ENCODE measurements at regions not wholly inside any gene's neighbourhood (a gene's known extent, or its start where the extent isn't known, plus 50 kb on each side); places are given as distances from the start of the nearest gene placed in this dataset.

DNA sequence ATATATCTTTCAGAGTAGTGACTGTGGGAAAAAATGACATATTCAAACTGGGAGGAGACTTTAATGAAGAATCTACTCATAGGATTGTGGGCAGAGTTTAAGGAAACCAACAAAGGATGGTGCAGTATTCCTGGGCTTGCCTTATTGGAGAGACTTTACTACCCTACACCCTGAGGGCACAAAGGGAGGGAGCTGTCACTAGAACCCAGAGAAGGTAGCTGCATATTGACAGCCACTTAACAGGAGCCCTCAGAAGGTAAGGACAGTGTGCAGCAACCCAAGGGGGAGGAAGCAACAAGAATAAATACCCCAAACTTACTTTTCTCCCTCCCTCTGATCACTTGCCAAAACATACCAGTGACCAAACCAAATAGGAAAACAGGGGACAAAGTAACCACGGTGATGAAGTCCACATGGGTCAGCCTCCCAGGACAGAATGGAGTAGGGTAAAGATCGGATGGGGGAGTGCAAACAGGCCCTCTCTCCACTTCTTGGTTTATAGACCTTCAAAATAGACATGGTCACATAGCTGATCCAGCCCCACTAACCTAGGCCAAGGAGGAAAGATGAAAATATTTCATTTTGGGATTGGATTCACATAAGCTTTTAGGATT, 121.8 kb upstream of the SESN3 start:
- WGBS, 5 donors, result 80 to 92% (median 89%) methylated on average over 2 of the region's 2 CpGs
- H3K27me3 ChIP-seq (replicated peaks in 1 of 7), result no peaks in the 10 kb centered on the region
- H3K4me3 ChIP-seq, result no peak overlapping the region
- no peaks in the 10 kb centered on the region for H3K4me1 ChIP-seq
- H3K36me3 ChIP-seq, result no peaks in the 10 kb centered on the region
- H3K27ac ChIP-seq, result no peak overlapping the region
- no peak for DNase-seq
- intact Hi-C loops (cut with DNase I; ENCODE audit: low total_unique reads), result no loop called here
- TF ChIP-seq POLR2A (IDR thresholded peaks at IDR 0.05), result no peak
- no peak for TF ChIP-seq CTCF (IDR thresholded peaks at IDR 0.05 in 8 of 11, conservative IDR thresholded peaks at IDR 0.05 in 3 of 11)
- TF ChIP-seq POLR2AphosphoS5 (IDR thresholded peaks at IDR 0.05), result no peak
- peaks cover 0 to 14% (median 9%) of the 10 kb centered on the region in 8 donors for H3K9me3 ChIP-seq

DNA sequence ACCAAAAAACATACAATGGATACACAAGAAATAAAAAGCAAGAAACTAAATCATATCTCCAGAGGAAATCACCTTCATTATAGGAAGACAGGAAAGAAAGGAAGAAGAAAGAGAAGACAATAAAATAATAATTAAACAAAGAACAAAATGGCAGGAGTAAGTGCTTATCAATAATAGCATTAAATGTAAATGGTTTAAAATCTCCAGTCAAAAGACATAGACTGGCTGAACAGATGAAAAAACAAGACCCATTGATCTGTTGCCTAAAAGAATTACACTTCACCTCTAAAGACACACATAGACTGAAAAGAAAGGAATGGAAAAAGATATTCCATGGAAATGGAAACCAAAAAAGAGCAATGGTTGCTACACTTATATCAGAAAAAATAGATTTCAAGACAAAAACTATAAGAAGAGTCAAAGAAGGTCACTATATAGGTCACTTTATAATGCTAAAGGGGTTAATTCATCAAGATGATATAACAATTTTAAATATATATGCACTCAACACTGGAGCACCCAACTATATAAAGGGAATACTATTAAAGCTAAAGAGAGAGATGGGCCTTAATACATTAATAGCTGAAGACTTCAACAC, 118.4 kb upstream of the SESN3 start:
- no peak for DNase-seq
- Histone ChIP-seq H3K9me3 (peaks cover 0 to 14% (median 9%) of the 10 kb centered on the region in 8 donors), H3K27me3 (replicated peaks in 1 of 7) (no peaks in the 10 kb centered on the region), H3K4me3 (no peak overlapping the region), H3K27ac (no peak overlapping the region), H3K36me3 (no peaks in the 10 kb centered on the region), H3K4me1 (no peaks in the 10 kb centered on the region)
- intact Hi-C loops (cut with DNase I; ENCODE audit: low total_unique reads), result no loop called here
- no peak for TF ChIP-seq POLR2AphosphoS5 (IDR thresholded peaks at IDR 0.05)
- no peak for TF ChIP-seq CTCF (IDR thresholded peaks at IDR 0.05 in 8 of 11, conservative IDR thresholded peaks at IDR 0.05 in 3 of 11)
- no peak for TF ChIP-seq POLR2A (IDR thresholded peaks at IDR 0.05)

DNA sequence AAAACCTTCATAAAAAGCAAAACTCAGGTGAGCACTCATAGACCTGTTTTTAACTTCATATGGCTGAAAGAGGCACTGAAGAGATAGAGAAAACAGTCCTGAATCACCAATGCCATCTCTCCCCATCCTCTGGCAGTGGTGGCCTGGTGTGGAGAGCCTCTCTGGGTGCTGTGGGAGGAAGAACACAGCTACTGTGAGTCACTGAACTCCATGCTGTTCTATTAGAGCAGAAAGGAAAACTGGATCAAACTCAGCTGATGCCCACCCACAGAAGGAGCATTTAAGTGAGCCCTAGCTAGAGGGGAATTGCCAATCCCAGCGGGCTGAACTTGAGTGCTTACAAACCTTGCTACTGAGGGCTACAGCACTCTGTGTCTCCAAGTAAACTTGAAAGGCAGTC, 115.3 kb upstream of the SESN3 start:
- intact Hi-C loops (cut with DNase I; ENCODE audit: low total_unique reads), result no loop called here
- peaks cover 0 to under 1% (median 0%) of the 10 kb centered on the region in 6 donors for H3K4me1 ChIP-seq
- TF ChIP-seq CTCF (IDR thresholded peaks at IDR 0.05 in 8 of 11, conservative IDR thresholded peaks at IDR 0.05 in 3 of 11), result no peak
- TF ChIP-seq POLR2A (IDR thresholded peaks at IDR 0.05), result no peak
- no peak for TF ChIP-seq POLR2AphosphoS5 (IDR thresholded peaks at IDR 0.05)
- no peaks in the 10 kb centered on the region for H3K27me3 ChIP-seq (replicated peaks in 1 of 7)
- peaks cover 0 to 14% (median 9%) of the 10 kb centered on the region in 8 donors for H3K9me3 ChIP-seq
- no peak overlapping the region for H3K4me3 ChIP-seq
- no peaks in the 10 kb centered on the region for H3K36me3 ChIP-seq
- H3K27ac ChIP-seq, result no peak overlapping the region
- 92 to 100% (median 95%) methylated on average over 1 of the region's 1 CpG; no CpG with 5 or more reads in 1 of the 5 donors for WGBS, 5 donors
- DNase-seq, result no peak

GRCh38 chr11:95345651-95346050, 114.6 kb upstream of the SESN3 start:
- Histone ChIP-seq H3K36me3 (no peaks in the 10 kb centered on the region), H3K4me3 (no peak overlapping the region), H3K27ac (no peak overlapping the region), H3K4me1 (peaks cover 0 to 7% (median 0%) of the 10 kb centered on the region in 6 donors), H3K9me3 (peaks cover 0 to 14% (median 9%) of the 10 kb centered on the region in 8 donors), H3K27me3 (replicated peaks in 1 of 7) (no peaks in the 10 kb centered on the region)
- intact Hi-C loops (cut with DNase I; ENCODE audit: low total_unique reads), result no loop called here
- TF ChIP-seq POLR2AphosphoS5 (IDR thresholded peaks at IDR 0.05) (no peak), CTCF (IDR thresholded peaks at IDR 0.05 in 8 of 11, conservative IDR thresholded peaks at IDR 0.05 in 3 of 11) (no peak), POLR2A (IDR thresholded peaks at IDR 0.05) (no peak)
- DNase-seq, result no peak

Measured in spleen (tissue), 11 donors.